Fibroblast of lung (primary cell): ENCODE measurements at regions not wholly inside any gene's neighbourhood (a gene's known extent, or its start where the extent isn't known, plus 50 kb on each side); places are given as distances from the start of the nearest gene placed in this dataset.

Experiments used
- DNase-seq, 2 donors: peaks; one replicate each; pipeline versions ENCODE4 v3.0.0 to v3.0.0-alpha.2; 2010; ENCODE audit warnings: low read depth in 2 of 2
- H2AFZ ChIP-seq: 2 replicates; pipeline ENCODE4 v1.5.1; 2012; ENCODE audit warnings: low read length, control low read depth, inconsistent platforms
- H3K27ac ChIP-seq: 2 replicates; pipeline ENCODE4 v1.5.1; 2011; ENCODE audit warnings: low read length, control low read depth; ENCODE audit not compliant: insufficient read depth
- H3K27me3 ChIP-seq: 2 replicates; pipeline ENCODE4 v1.5.1; 2011; ENCODE audit warnings: mild to moderate bottlenecking, low read length; ENCODE audit not compliant: control insufficient read depth, insufficient read depth
- H3K36me3 ChIP-seq: 2 replicates; pipeline ENCODE4 v1.5.1; 2011; ENCODE audit warnings: low read length; ENCODE audit not compliant: control insufficient read depth, insufficient read depth
- H3K4me1 ChIP-seq: 2 replicates; pipeline ENCODE4 v1.5.1; 2011; ENCODE audit warnings: low read length; ENCODE audit not compliant: control insufficient read depth, insufficient read depth; ENCODE audit errors: extremely low read depth
- H3K4me2 ChIP-seq: 2 replicates; pipeline ENCODE4 v1.5.1; 2011; ENCODE audit warnings: low read length, control low read depth; ENCODE audit not compliant: insufficient read depth; ENCODE audit errors: extremely low read depth
- H3K4me3 ChIP-seq, 4 experiments: fragments of 200-600 bp in 1 of 4; sonication (generic) in 1 of 4; replicated peaks in 1 of 4; 2 replicates each; pipeline ENCODE4 v1.5.1; 2011 to 2016; ENCODE audit warnings: low read length in 4 of 4, low read depth in 3 of 4, mild to moderate bottlenecking in 3 of 4, control low read depth in 2 of 4, inconsistent platforms in 1 of 4, mixed read lengths in 1 of 4; ENCODE audit not compliant: insufficient read depth in 1 of 4; ENCODE audit errors: control extremely low read depth in 1 of 4
- H3K79me2 ChIP-seq: 2 replicates; pipeline ENCODE4 v1.5.1; 2012; ENCODE audit warnings: mild to moderate bottlenecking, low read length, inconsistent platforms; ENCODE audit not compliant: control insufficient read depth, insufficient read depth
- H3K9ac ChIP-seq: 2 replicates; pipeline ENCODE4 v1.5.1; 2011; ENCODE audit warnings: mild to moderate bottlenecking, low read length, control low read depth; ENCODE audit not compliant: insufficient read depth
- H3K9me3 ChIP-seq: 2 replicates; pipeline ENCODE4 v1.5.1; 2012; ENCODE audit warnings: low read depth, low read length; ENCODE audit not compliant: control insufficient read depth, insufficient read depth
- H4K20me1 ChIP-seq: 2 replicates; pipeline ENCODE4 v1.5.1; 2011; ENCODE audit warnings: low read length; ENCODE audit not compliant: control insufficient read depth, insufficient read depth; ENCODE audit errors: extremely low read depth
- CTCF ChIP-seq, 2 donors: IDR thresholded peaks in 1 of 2; conservative IDR thresholded peaks in 1 of 2; 1 replicate in 1 of 2; 2 replicates in 1 of 2; pipeline ENCODE4 v1.5.1; 2011 to 2012; ENCODE audit warnings: low read length in 2 of 2, control low read depth in 1 of 2, inconsistent platforms in 1 of 2, low read depth in 1 of 2, mild to moderate bottlenecking in 1 of 2
- EZH2 ChIP-seq: IDR thresholded peaks from 2 replicates; pipeline ENCODE4 v1.5.1; 2012; ENCODE audit warnings: low read length, control low read depth, mild to moderate bottlenecking; ENCODE audit errors: missing control alignments

DNA sequence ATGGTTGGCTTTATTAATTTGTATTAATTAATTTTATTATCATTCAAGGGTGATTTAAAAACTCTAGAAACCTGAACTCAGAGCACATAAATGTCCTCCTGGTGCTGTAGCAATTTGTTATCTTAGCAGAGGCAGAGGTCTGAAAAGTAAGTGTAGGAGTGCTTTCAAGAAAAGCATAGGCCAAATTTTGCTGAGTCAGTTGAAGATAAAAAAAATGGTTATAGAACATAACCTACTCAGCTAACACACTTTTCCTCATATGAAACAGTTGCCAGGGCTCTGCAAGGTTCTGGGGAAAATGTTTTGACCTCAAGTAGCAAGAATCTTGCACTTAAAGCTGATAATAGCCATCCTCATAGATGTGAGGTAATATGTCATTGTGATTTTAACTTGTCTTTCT is 53.5 kb upstream of the CHODL start:
- Histone ChIP-seq H3K4me1 (no peaks in the 10 kb centered on the region), H3K9me3 (no peaks in the 10 kb centered on the region), H3K4me3 (no peak overlapping the region), H3K9ac (no peak overlapping the region), H2AFZ (no peak overlapping the region), H3K4me2 (no peak overlapping the region), H3K27ac (no peak overlapping the region), H3K36me3 (no peaks in the 10 kb centered on the region), H3K27me3 (no peaks in the 10 kb centered on the region), H3K79me2 (no peaks in the 10 kb centered on the region), H4K20me1 (no peaks in the 10 kb centered on the region)
- DNase-seq, result no peak
- no peak for TF ChIP-seq EZH2
- no peak for TF ChIP-seq CTCF (conservative IDR thresholded peaks at IDR 0.05 in 1 of 2, IDR thresholded peaks at IDR 0.05 in 1 of 2; ENCODE audit: low read depth in 1 of 2, low read length in 2 of 2)

DNA sequence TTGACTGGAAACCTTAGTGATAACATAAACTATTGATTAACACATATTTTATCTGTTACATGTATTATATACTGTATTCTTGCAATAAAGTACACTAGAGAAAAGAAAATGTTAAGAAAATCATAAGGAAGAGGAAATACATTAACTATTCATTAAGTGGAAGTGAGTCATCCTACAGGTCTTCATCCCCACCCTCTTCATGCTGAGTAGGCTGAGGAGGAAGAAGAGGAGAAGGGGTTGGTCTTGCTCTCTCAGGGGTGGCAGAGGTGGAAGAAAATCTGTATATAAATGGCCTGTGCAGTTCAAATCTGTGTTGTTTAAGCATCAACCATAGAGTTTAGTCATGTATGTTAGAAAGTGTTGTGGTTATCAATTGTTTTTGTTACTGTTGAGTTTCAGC is 66.1 kb upstream of the CHODL start:
- no peak for DNase-seq
- TF ChIP-seq EZH2 (no peak), CTCF (conservative IDR thresholded peaks at IDR 0.05 in 1 of 2, IDR thresholded peaks at IDR 0.05 in 1 of 2; ENCODE audit: low read depth in 1 of 2, low read length in 2 of 2) (no peak)
- Histone ChIP-seq H3K4me1 (no peaks in the 10 kb centered on the region), H3K27me3 (no peaks in the 10 kb centered on the region), H3K4me2 (no peak overlapping the region), H3K9ac (no peak overlapping the region), H3K27ac (no peak overlapping the region), H3K79me2 (no peaks in the 10 kb centered on the region), H4K20me1 (no peaks in the 10 kb centered on the region), H3K9me3 (no peaks in the 10 kb centered on the region), H3K36me3 (no peaks in the 10 kb centered on the region), H2AFZ (no peak overlapping the region), H3K4me3 (no peak overlapping the region)

DNA sequence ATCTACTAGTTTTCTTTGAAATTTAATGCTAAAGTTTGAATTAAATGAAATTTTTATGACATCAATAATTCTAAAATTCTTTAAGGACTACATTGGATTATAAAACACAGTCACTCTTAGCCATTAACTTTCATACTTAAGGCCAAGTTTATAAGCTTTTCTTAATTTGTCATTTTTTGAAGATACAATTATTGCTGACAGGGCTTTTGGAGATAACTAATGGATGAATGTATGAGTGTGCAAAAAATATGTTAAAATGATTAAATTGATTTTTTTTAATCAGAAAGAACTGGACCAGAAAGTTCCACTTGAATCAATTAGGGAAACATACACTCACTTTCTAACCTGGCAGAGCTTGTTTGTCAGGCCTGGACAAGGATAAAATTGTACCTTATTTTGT is 70.3 kb upstream of the CHODL start:
- no peak overlapping the region for H3K27ac ChIP-seq
- TF ChIP-seq CTCF (conservative IDR thresholded peaks at IDR 0.05 in 1 of 2, IDR thresholded peaks at IDR 0.05 in 1 of 2; ENCODE audit: low read depth in 1 of 2, low read length in 2 of 2) (no peak), EZH2 (no peak)
- DNase-seq, result no peak
- no peaks in the 10 kb centered on the region for H4K20me1 ChIP-seq
- no peaks in the 10 kb centered on the region for H3K9me3 ChIP-seq
- H3K4me1 ChIP-seq, result no peaks in the 10 kb centered on the region
- no peak overlapping the region for H3K4me2 ChIP-seq
- H3K79me2 ChIP-seq, result no peaks in the 10 kb centered on the region
- H3K36me3 ChIP-seq, result no peaks in the 10 kb centered on the region
- no peak overlapping the region for H3K9ac ChIP-seq
- no peak overlapping the region for H2AFZ ChIP-seq
- H3K4me3 ChIP-seq, result no peak overlapping the region
- no peaks in the 10 kb centered on the region for H3K27me3 ChIP-seq
